ENCODE measurements at regions not wholly inside any gene's neighbourhood (a gene's known extent, or its start where the extent isn't known, plus 50 kb on each side); places are given as distances from the start of the nearest gene placed in this dataset.
A peak's percentile ranks its signal among the peaks of the same experiment; 100 is the strongest.

DNA sequence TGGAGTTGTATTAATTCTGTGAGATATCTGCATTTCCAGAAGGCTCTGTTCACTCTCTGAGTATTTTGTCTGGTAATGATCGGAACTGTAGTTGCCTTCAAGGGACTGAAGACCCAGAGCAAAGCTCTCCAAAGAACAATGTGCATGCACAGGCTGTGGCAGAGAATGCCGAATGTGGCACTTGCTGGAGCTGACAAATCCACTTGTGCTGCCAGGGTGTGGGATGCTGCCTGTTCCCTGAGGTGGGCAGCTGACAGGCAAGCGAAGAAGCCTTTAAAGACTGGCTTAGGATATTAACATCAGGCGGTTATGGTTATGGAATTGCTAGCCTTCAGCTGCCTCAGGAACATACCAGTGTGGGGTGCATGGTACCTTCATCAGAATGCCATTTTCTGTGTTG, 419.9 kb upstream of the ATP2B1 start:
- H3K27ac Mint-ChIP-seq (ENCODE audit: low read depth): no peak overlapping the region
- H3K4me1 Mint-ChIP-seq: no peaks in the 10 kb centered on the region
- no peak overlapping the region for H3K4me3 Mint-ChIP-seq
- H3K27me3 Mint-ChIP-seq: peaks cover 34% of the 10 kb centered on the region
- DNase-seq (ENCODE audit: low spot score in 2 of 2) (no peak), ATAC-seq (replicated peaks; ENCODE audit: extremely low read depth, poor library complexity, severe bottlenecking) (no peak)
- no peaks in the 10 kb centered on the region for H3K9me3 Mint-ChIP-seq
- no peaks in the 10 kb centered on the region for H3K36me3 Mint-ChIP-seq (ENCODE audit: insufficient read depth)

DNA sequence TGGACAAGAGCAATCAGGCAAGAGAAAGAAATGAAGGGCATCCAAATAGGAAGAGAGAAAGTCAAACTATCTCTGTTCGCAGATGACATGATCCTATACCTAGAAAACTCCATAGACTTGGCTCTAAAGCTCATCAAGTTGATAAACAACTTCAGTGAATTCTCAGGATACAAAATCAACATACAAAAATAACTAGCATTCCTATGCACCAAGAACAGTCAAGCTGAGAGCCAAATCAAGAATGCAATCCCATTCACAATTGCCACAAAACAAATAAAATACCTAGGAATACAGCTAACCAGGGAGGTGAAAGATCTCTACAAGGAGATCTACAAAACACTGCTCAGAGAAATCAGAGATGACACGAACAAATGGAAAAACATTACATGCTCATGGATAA, 417.5 kb upstream of the ATP2B1 start:
- no peak for DNase-seq (ENCODE audit: low spot score in 2 of 2)
- no peaks in the 10 kb centered on the region for H3K4me1 Mint-ChIP-seq
- no peak overlapping the region for H3K27ac Mint-ChIP-seq (ENCODE audit: low read depth)
- no peaks in the 10 kb centered on the region for H3K36me3 Mint-ChIP-seq (ENCODE audit: insufficient read depth)
- no peak overlapping the region for H3K4me3 Mint-ChIP-seq
- ATAC-seq (replicated peaks; ENCODE audit: extremely low read depth, poor library complexity, severe bottlenecking): no peak
- peaks cover 5% of the 10 kb centered on the region for H3K9me3 Mint-ChIP-seq
- H3K27me3 Mint-ChIP-seq: peaks cover 38% of the 10 kb centered on the region

DNA sequence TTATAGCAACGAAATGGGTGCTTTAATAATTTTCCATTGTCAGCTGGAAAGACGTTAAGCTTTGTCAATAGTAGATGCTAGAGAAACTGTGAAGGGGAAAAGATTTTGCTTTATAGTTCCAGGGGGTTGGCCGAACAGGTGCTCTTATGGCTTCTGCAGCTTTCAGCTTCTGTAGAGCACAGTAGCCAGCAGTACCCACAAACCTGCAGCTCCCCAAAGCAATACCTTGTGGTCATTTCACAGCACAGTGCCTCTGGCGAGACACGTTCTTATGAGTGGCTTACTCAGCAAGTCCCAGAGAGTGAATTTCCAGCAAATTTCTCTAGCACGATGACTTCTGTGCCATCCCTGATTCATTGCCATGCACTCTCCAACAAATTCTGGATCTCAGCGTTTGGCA, 416.3 kb upstream of the ATP2B1 start:
- Mint-ChIP-seq H3K27ac (ENCODE audit: low read depth) (no peak overlapping the region), H3K4me3 (no peak overlapping the region), H3K27me3 (peaks cover 38% of the 10 kb centered on the region), H3K36me3 (ENCODE audit: insufficient read depth) (no peaks in the 10 kb centered on the region), H3K4me1 (no peaks in the 10 kb centered on the region), H3K9me3 (peaks cover 11% of the 10 kb centered on the region)
- DNase-seq (ENCODE audit: low spot score in 2 of 2) (no peak), ATAC-seq (replicated peaks; ENCODE audit: extremely low read depth, poor library complexity, severe bottlenecking) (no peak)

DNA sequence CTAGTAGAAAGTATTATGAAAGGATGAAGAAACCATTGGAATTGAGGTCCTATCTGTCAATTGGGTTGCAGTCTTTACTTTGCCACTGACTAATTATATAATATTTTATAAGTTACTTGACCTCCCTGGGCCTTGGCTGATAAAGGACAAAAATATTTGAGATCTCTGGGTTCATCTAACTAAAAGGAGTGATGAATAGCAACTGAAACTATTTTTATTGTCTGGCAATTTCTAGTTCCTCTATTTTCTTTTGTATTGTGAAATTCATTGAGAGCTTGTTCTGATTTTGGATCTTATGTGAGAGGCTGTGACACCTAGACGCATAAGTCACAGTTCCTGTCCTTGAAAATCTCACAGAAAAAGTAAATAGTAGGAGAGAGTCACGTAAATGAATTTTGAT, 415.7 kb upstream of the ATP2B1 start:
- peaks cover 14% of the 10 kb centered on the region for H3K9me3 Mint-ChIP-seq
- no peak overlapping the region for H3K4me3 Mint-ChIP-seq
- DNase-seq (ENCODE audit: low spot score in 2 of 2) (no peak), ATAC-seq (replicated peaks; ENCODE audit: extremely low read depth, poor library complexity, severe bottlenecking) (no peak)
- peaks cover 42% of the 10 kb centered on the region for H3K27me3 Mint-ChIP-seq
- no peaks in the 10 kb centered on the region for H3K4me1 Mint-ChIP-seq
- H3K36me3 Mint-ChIP-seq (ENCODE audit: insufficient read depth): no peaks in the 10 kb centered on the region
- no peak overlapping the region for H3K27ac Mint-ChIP-seq (ENCODE audit: low read depth)

DNA sequence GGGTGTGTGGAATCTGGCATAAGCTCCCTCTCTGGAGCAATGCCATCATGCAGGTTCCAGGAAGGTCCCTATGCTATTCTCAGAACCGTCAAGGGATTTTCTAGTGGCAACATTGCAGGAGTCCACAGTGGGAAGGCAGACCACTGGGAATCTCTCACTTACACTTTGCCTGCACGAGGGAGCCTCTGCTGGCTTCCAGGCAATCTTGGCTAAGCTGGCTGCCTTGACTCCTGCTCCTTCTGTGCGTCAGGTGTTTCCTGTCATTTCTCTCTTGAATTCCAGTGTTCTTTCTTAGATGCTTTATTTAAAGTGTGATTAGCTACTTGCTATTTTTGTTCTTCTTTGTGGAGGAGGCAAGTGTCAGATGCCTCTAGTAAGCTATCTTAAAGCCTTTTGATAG, 414.0 kb upstream of the ATP2B1 start:
- Mint-ChIP-seq H3K4me3 (no peak overlapping the region), H3K27ac (ENCODE audit: low read depth) (no peak overlapping the region), H3K27me3 (peaks cover 52% of the 10 kb centered on the region), H3K36me3 (ENCODE audit: insufficient read depth) (no peaks in the 10 kb centered on the region), H3K9me3 (peaks cover 14% of the 10 kb centered on the region), H3K4me1 (no peaks in the 10 kb centered on the region)
- no peak for DNase-seq (ENCODE audit: low spot score in 2 of 2)
- ATAC-seq (replicated peaks; ENCODE audit: extremely low read depth, poor library complexity, severe bottlenecking): no peak

DNA sequence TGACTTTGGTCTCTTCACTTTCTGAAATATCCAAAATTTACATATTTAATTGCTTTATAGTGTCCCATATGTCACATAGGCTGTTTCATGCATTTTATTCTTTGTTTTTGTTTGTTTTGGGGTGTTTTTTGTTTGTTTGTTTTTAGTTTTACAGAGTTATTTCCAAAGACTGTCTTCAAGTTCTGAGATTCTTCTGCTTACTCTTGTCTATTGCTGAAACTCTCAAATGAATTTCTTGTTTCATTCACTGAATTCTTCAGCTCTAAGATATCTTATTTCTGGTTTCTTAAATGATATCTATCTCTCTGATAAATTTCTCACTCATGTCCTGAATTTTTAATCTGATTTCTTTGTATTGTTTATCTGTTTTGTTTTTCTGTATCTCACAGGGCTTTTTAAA, 412.0 kb upstream of the ATP2B1 start:
- ATAC-seq (replicated peaks; ENCODE audit: extremely low read depth, poor library complexity, severe bottlenecking) (no peak), DNase-seq (ENCODE audit: low spot score in 2 of 2) (no peak)
- Mint-ChIP-seq H3K27me3 (peaks cover 39% of the 10 kb centered on the region), H3K4me1 (no peaks in the 10 kb centered on the region), H3K36me3 (ENCODE audit: insufficient read depth) (no peaks in the 10 kb centered on the region), H3K4me3 (no peak overlapping the region), H3K9me3 (peaks cover 14% of the 10 kb centered on the region), H3K27ac (ENCODE audit: low read depth) (no peak overlapping the region)

DNA sequence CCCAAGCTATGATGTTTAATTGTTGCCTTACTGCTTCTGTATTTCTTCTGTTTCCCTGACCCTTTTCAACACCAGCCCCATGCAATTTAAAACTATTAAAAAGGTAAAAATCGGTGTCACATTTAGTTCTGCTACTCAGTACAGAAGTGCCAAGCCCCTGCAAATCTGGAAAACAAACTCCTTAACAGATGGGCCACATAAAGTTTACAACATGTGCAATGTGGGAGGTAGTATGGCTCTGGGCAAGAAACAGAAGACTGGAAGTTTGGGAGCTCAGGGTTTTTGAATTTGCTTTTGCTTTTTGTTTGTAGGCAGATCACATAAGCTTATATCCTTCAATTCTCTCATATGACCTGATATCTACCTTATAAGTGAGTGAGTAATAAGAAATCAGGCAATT, 404.0 kb upstream of the ATP2B1 start:
- Mint-ChIP-seq H3K4me1 (no peaks in the 10 kb centered on the region), H3K36me3 (ENCODE audit: insufficient read depth) (no peaks in the 10 kb centered on the region), H3K27me3 (no peaks in the 10 kb centered on the region), H3K27ac (ENCODE audit: low read depth) (no peak overlapping the region), H3K9me3 (no peaks in the 10 kb centered on the region), H3K4me3 (no peak overlapping the region)
- ATAC-seq (replicated peaks; ENCODE audit: extremely low read depth, poor library complexity, severe bottlenecking): no peak
- DNase-seq (ENCODE audit: low spot score in 2 of 2): no peak

DNA sequence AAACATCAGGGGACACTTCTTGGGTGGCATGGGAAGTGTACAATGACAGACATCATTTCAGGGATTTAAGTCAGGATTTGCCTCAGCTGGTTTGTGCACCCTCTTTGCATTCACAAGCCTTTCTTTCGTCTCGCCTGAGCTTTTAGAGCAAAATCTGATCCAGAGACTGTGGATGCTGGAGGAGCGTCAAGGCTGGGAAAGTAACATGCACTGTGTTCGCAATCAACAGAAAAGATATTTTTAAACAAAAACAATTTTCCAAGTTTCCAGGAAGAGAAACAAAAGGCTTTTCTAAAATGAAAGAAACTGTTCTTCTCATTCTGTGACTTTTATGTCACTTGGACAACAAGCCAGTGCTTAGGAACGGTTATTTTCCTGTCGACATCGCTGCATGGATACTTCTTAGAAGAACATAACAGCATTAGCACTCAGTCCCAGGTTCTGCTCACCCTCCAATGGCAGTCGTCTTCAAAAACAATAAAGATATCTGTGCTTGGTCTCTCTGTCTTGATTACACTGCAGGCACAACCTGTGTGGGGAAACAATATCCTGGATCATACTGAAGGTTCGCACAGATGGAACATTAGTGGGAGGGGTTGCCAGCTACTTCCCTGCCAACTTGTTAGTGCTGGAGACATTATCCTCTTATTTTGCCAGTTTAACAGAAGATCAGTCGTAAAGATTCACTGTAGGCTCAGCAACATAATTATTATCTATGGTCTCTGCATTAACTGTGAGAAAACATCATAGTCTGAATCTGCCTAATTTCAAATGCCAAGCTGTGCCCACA, 403.3 kb upstream of the ATP2B1 start:
- Mint-ChIP-seq H3K4me3 (no peak overlapping the region), H3K4me1 (no peaks in the 10 kb centered on the region), H3K36me3 (ENCODE audit: insufficient read depth) (no peaks in the 10 kb centered on the region), H3K27me3 (no peaks in the 10 kb centered on the region), H3K9me3 (no peaks in the 10 kb centered on the region), H3K27ac (ENCODE audit: low read depth) (no peak overlapping the region)
- ATAC-seq (replicated peaks; ENCODE audit: extremely low read depth, poor library complexity, severe bottlenecking): no peak
- no peak for DNase-seq (ENCODE audit: low spot score in 2 of 2)

DNA sequence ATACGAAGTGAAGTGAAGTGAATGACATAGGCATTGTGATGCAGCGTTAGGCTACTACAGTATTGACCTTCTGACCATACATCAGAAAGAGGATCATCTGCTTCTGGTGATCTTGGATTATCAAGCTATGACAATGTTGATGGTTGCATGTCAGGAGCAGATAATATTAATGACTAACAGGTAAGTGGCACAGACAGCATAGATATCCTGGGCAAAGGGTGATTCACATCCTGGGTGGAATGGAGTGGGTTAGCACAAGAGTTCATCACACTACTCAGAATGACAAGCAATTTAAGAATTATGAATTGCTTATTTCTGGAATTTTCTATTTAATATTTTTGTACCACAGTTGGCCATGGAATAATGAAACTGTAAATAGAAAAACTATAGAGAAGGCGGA, 397.9 kb upstream of the ATP2B1 start:
- H3K27me3 Mint-ChIP-seq: peaks cover 24% of the 10 kb centered on the region
- no peak for DNase-seq (ENCODE audit: low spot score in 2 of 2)
- no peak overlapping the region for H3K4me3 Mint-ChIP-seq
- H3K9me3 Mint-ChIP-seq: no peaks in the 10 kb centered on the region
- H3K4me1 Mint-ChIP-seq: peaks cover 12% of the 10 kb centered on the region
- peaks cover 6% of the 10 kb centered on the region for H3K36me3 Mint-ChIP-seq (ENCODE audit: insufficient read depth)
- H3K27ac Mint-ChIP-seq (ENCODE audit: low read depth): no peak overlapping the region
- ATAC-seq (replicated peaks; ENCODE audit: extremely low read depth, poor library complexity, severe bottlenecking): no peak

DNA sequence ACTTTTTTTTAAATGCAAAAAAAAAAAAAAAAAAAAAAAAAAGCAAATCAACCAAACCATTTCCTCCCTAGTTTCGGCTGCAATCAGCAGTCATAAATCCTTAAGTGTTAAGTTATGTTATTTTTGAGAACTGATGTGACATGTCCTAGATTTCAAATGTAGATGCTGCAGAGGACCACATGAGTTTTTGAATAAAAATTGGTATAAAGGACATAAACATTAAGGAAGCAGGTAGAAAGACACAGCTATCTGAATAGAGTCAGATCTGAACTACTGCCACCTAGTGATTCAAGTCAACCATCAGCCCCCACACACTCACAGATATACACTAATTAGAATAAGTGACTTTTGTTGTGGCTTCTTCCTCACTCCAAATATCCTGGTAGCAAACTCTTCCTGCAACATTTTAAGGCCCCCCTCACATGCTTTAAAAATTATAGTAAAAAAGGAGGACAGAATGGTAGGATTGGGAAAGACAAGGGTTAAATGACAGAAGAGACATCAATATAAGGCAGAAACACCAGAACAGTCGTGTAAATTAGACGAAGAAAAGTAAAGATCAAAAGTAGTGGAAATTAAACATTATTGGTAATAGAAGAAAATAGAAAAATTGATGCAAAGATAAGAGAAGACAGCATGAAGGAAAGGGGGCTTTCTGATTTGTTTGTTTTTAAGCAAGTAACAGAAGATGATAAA, 394.5 kb upstream of the ATP2B1 start:
- H3K4me3 Mint-ChIP-seq: no peak overlapping the region
- H3K9me3 Mint-ChIP-seq: no peaks in the 10 kb centered on the region
- no peak overlapping the region for H3K27ac Mint-ChIP-seq (ENCODE audit: low read depth)
- H3K4me1 Mint-ChIP-seq: peaks cover 12% of the 10 kb centered on the region
- peak; percentile 78 for ATAC-seq (replicated peaks; ENCODE audit: extremely low read depth, poor library complexity, severe bottlenecking)
- H3K27me3 Mint-ChIP-seq: peaks cover 24% of the 10 kb centered on the region
- peaks cover 8% of the 10 kb centered on the region for H3K36me3 Mint-ChIP-seq (ENCODE audit: insufficient read depth)
- no peak for DNase-seq (ENCODE audit: low spot score in 2 of 2)

DNA sequence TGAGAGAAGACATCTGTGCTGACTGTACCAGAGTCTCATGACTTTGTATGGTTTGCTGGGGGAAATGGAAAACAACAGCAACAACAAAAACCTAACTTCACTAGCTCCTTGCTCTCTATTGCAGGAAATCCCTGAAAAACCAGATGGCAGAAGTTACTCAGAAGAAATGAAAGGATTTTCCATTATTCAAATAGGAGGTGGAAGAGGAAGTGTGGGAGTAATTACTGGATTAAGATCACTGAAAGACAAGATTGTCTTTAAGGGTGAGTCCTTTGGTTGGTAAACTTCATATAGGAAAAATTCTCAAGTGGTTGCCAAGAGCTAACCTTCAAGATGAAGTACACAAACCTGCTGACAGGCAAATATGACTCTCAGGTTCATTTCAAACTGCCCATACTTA, 391.9 kb upstream of the ATP2B1 start:
- no peak for ATAC-seq (replicated peaks; ENCODE audit: extremely low read depth, poor library complexity, severe bottlenecking)
- Mint-ChIP-seq H3K4me1 (peaks cover 12% of the 10 kb centered on the region), H3K27ac (ENCODE audit: low read depth) (no peak overlapping the region), H3K27me3 (peaks cover 18% of the 10 kb centered on the region), H3K36me3 (ENCODE audit: insufficient read depth) (peaks cover 8% of the 10 kb centered on the region), H3K4me3 (no peak overlapping the region), H3K9me3 (no peaks in the 10 kb centered on the region)
- DNase-seq (ENCODE audit: low spot score in 2 of 2): no peak

DNA sequence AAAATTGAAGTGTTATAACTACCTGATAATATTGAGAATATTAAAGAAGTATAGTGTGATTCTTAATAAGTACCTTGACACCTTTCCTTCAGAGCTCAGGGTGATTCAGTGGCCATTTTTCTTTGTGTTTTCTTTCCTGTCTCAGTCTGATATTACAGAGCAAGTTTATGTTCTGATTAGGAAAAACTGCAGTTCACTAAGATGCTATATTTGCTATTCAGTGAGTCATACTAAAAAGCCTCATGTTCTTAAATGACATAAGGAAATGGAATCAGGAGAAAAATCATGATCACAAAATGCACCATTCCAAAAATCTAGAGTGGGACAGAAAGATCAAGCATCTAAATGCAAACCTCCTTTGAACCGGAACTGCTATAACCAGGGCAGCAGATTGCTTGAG, 390.6 kb upstream of the ATP2B1 start:
- ATAC-seq (replicated peaks; ENCODE audit: extremely low read depth, poor library complexity, severe bottlenecking) (no peak), DNase-seq (ENCODE audit: low spot score in 2 of 2) (no peak)
- Mint-ChIP-seq H3K27ac (ENCODE audit: low read depth) (no peak overlapping the region), H3K36me3 (ENCODE audit: insufficient read depth) (peaks cover 8% of the 10 kb centered on the region), H3K9me3 (no peaks in the 10 kb centered on the region), H3K27me3 (peaks cover 10% of the 10 kb centered on the region), H3K4me1 (peaks cover 12% of the 10 kb centered on the region), H3K4me3 (no peak overlapping the region)

DNA sequence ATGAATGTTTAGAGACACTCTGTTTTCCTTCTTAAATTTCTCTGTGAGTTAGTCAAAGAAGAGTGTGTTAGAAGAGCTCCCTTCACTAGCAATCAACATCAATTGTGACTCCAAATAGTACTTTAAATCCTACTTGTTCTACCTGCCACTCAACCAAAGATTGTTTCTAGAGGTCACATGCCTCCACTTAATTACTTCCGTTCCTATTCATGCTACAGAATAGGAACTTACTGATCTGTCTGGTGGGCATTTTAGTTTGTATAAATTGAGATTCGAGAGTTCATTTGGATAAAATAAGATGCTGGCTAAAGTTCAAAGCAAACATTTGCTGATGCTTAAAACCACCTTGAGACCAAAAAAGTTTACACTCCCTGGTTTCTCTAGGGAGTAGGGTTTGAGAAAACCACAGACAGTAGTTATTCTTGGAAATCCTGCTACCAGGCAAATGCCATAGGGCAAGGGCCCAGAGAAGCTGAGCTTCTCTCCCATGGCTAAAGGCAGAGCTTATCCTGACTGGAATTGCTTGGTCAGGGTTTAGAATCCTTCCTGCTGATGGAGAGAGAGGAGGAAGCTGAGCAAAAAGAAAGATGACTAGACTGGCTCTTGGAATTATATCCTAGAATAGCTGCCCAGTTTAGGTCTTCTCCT, 389.6 kb upstream of the ATP2B1 start:
- H3K27me3 Mint-ChIP-seq: peaks cover 5% of the 10 kb centered on the region
- no peaks in the 10 kb centered on the region for H3K9me3 Mint-ChIP-seq
- no peak overlapping the region for H3K27ac Mint-ChIP-seq (ENCODE audit: low read depth)
- H3K4me3 Mint-ChIP-seq: no peak overlapping the region
- H3K36me3 Mint-ChIP-seq (ENCODE audit: insufficient read depth): peaks cover 8% of the 10 kb centered on the region
- H3K4me1 Mint-ChIP-seq: peaks cover 11% of the 10 kb centered on the region
- no peak for ATAC-seq (replicated peaks; ENCODE audit: extremely low read depth, poor library complexity, severe bottlenecking)
- DNase-seq (ENCODE audit: low spot score in 2 of 2): no peak

Data from central memory CD8-positive, alpha-beta T cell (primary cell).